Lower leg skin (tissue), 3 donors: ENCODE measurements at regions not wholly inside any gene's neighbourhood (a gene's known extent, or its start where the extent isn't known, plus 50 kb on each side); places are given as distances from the start of the nearest gene placed in this dataset.

Experiments
- CTCF ChIP-seq, 3 donors: fragments of 450-650 bp; IDR thresholded peaks; one replicate each; pipeline ENCODE4 v1.5.1; 2016; ENCODE audit warnings: antibody characterized with exemption in 3 of 3, mild to moderate bottlenecking in 3 of 3, moderate library complexity in 2 of 3
- POLR2A ChIP-seq, 2 donors: fragments of 450-650 bp; IDR thresholded peaks; one replicate each; pipeline ENCODE4 v1.6.1; 2016 to 2017; ENCODE audit warnings: antibody characterized with exemption in 2 of 2, mild to moderate bottlenecking in 1 of 2, moderate library complexity in 1 of 2

- TF ChIP-seq CTCF (IDR thresholded peaks at IDR 0.05) = no peak
- TF ChIP-seq POLR2A (IDR thresholded peaks at IDR 0.05) = no peak
These were observed 95.5 kb downstream of the OAT start for GRCh38 chr10:124323111-124323725.
